B cell (primary cell): ENCODE measurements at regions not wholly inside any gene's neighbourhood (a gene's known extent, or its start where the extent isn't known, plus 50 kb on each side); places are given as distances from the start of the nearest gene placed in this dataset.

ENCODE experiments used
- ATAC-seq: fragments of 200-7000 bp; cut with Tn5 transposase; one replicate; pipeline ENCODE4 v1.10.0; 2021; ENCODE audit warnings: low read depth, mild to moderate bottlenecking, moderate number of reproducible peaks, moderate library complexity
- CTCF ChIA-PET: fragments of 350-600 bp; sonication (Branson Sonifier 250); formaldehyde crosslinking; loops from one replicate; lab custom pipeline; 2021; ENCODE audit warnings: antibody characterized with exemption, inconsistent platforms; lab: Charles Lee
- POLR2A ChIA-PET: fragments of 350-600 bp; sonication (Branson Sonifier 250); formaldehyde crosslinking; loops from one replicate; lab custom pipeline; 2021; ENCODE audit warnings: antibody characterized with exemption; lab: Charles Lee
- DNase-seq: peaks from one replicate; pipeline ENCODE4 v3.0.0; 2013
- H2AFZ ChIP-seq: 2 replicates; pipeline ENCODE4 v1.6.1; 2012; ENCODE audit warnings: mild to moderate bottlenecking, low read depth, low read length; ENCODE audit not compliant: insufficient read depth, poor library complexity, severe bottlenecking
- H3K27ac ChIP-seq, 2 donors: 1 replicate in 1 of 2; 2 replicates in 1 of 2; pipeline ENCODE4 v1.5.1; 2012 to 2013; ENCODE audit warnings: low read length in 2 of 2, mild to moderate bottlenecking in 2 of 2, moderate library complexity in 1 of 2
- H3K27me3 ChIP-seq, 4 experiments: fragments of 200-600 bp in 1 of 4; sonication (generic) in 1 of 4; replicated peaks in 1 of 4; 1 replicate in 2 of 4; 2 replicates in 2 of 4; pipeline versions ENCODE4 v1.6.1 to v1.7.0; 2013 to 2016; ENCODE audit warnings: low read length in 3 of 4, mild to moderate bottlenecking in 2 of 4, mixed read lengths in 1 of 4, moderate library complexity in 1 of 4; ENCODE audit not compliant: insufficient read depth in 4 of 4, control insufficient read depth in 3 of 4; ENCODE audit errors: control extremely low read depth in 1 of 4
- H3K36me3 ChIP-seq, 2 experiments: replicated peaks in 1 of 2; 1 replicate in 1 of 2; 2 replicates in 1 of 2; pipeline versions ENCODE4 v1.6.1 to v1.7.1; 2013; ENCODE audit warnings: low read length in 1 of 2; ENCODE audit not compliant: insufficient read depth in 2 of 2, control insufficient read depth in 1 of 2; ENCODE audit errors: control extremely low read depth in 1 of 2, extremely low read depth in 1 of 2
- H3K4me1 ChIP-seq, 2 donors: fragments of 200-600 bp in 1 of 2; sonication (generic) in 1 of 2; 1 replicate in 1 of 2; 2 replicates in 1 of 2; pipeline versions ENCODE4 v1.5.1 to v1.6.1; 2013 to 2017; ENCODE audit warnings: low read length in 2 of 2; ENCODE audit not compliant: control insufficient read depth in 2 of 2, insufficient read depth in 2 of 2
- H3K4me2 ChIP-seq: replicated peaks from 2 replicates; pipeline ENCODE3; 2012; ENCODE audit warnings: mild to moderate bottlenecking, low read depth, low read length; ENCODE audit not compliant: poor library complexity, severe bottlenecking
- H3K4me3 ChIP-seq, 5 experiments: fragments of 200-600 bp in 1 of 5; sonication (generic) in 1 of 5; 1 replicate in 3 of 5; 2 replicates in 2 of 5; pipeline versions ENCODE4 v1.5.1 to v1.7.0; 2011 to 2016; ENCODE audit warnings: low read length in 4 of 5, mild to moderate bottlenecking in 4 of 5, low read depth in 2 of 5, control low read depth in 1 of 5, moderate library complexity in 1 of 5; ENCODE audit not compliant: insufficient read depth in 1 of 5; ENCODE audit errors: control extremely low read depth in 1 of 5, extremely low read depth in 1 of 5
- H3K79me2 ChIP-seq: fragments of 200-600 bp; sonication (generic); one replicate; pipeline ENCODE4 v1.6.0; 2016; ENCODE audit warnings: low read length; ENCODE audit not compliant: control insufficient read depth, insufficient read depth
- H3K9ac ChIP-seq: fragments of 200-600 bp; sonication (generic); 2 replicates; pipeline ENCODE4 v1.6.1; 2017; ENCODE audit warnings: mild to moderate bottlenecking, low read length, moderate library complexity
- H3K9me3 ChIP-seq, 3 donors: one replicate each; pipeline versions ENCODE4 v1.6.1 to v1.7.1; 2013; ENCODE audit warnings: low read length in 2 of 3; ENCODE audit not compliant: control insufficient read depth in 2 of 3, insufficient read depth in 1 of 3; ENCODE audit errors: control extremely low read depth in 1 of 3
- H4K20me1 ChIP-seq: 2 replicates; pipeline ENCODE4 v1.6.0; 2012; ENCODE audit warnings: mild to moderate bottlenecking, low read length; ENCODE audit not compliant: insufficient read depth, control insufficient read depth, poor library complexity, severe bottlenecking
- H3K27ac Mint-ChIP-seq: one replicate; pipeline ENCODE4 v1.8.0; 2021; ENCODE audit warnings: mixed read lengths
- H3K27me3 Mint-ChIP-seq: one replicate; pipeline ENCODE4 v1.8.0; 2021; ENCODE audit warnings: mixed read lengths
- H3K4me1 Mint-ChIP-seq: one replicate; pipeline ENCODE4 v1.8.0; 2021; ENCODE audit warnings: mixed read lengths
- H3K4me3 Mint-ChIP-seq: one replicate; pipeline ENCODE4 v1.8.0; 2021; ENCODE audit warnings: mixed read lengths
- H3K9me3 Mint-ChIP-seq: one replicate; pipeline ENCODE4 v1.8.0; 2022; ENCODE audit warnings: mixed read lengths; ENCODE audit not compliant: insufficient read depth
- EZH2 ChIP-seq: IDR thresholded peaks from 2 replicates; pipeline ENCODE4 v1.6.1; 2012; ENCODE audit warnings: borderline replicate concordance, low read depth, mild to moderate bottlenecking, moderate library complexity, low read length; ENCODE audit not compliant: insufficient read depth, poor library complexity, severe bottlenecking
- WGBS: methylation state at CpG from one replicate; pipeline ENCODE4 v1.1.5; 2013; ENCODE audit warnings: missing lambda C conversion rate; ENCODE audit not compliant: insufficient coverage; 5-methylcytosine and 5-hydroxymethylcytosine counted together
- intact Hi-C: fragments of 100-400 bp; cut with micrococcal nuclease; formaldehyde crosslinking; loops from one replicate; pipeline ENCODE4 v1.10.0; 2022
- TF ChIP-seq, protein P1 (sequence below): fragments of 200-600 bp; IDR thresholded peaks from one replicate; pipeline ENCODE4 v1.8.0; 2022; ENCODE audit warnings: antibody characterized with exemption, mild to moderate bottlenecking

DNA sequence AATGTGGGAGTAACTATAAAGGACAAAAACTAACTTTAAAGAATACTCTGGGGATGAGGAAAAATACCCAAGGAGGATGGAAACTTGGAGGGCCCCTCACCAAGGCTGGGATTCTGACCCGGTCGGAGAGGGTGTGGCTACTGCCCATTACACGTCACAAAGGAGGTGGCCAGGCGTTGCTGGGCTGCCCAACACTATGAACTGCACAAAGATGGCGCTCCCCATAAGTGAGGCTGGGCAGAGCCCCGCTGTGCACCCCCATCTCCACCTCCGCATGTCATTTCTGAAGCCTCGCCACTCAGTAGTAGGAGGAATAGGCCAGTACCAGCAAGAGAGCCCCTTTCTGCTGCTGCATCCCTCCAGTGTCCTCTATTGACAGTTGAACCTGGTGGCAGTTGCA lies 290.1 kb upstream of the ZNF32 start:
- H3K4me3 Mint-ChIP-seq: no peak overlapping the region
- H3K4me2 ChIP-seq: no peak overlapping the region
- intact Hi-C loops: no loop called here
- no peaks in the 10 kb centered on the region for H3K79me2 ChIP-seq
- H3K27ac Mint-ChIP-seq: no peak overlapping the region
- H4K20me1 ChIP-seq: no peaks in the 10 kb centered on the region
- ATAC-seq (no peak), DNase-seq (no peak)
- H3K27ac ChIP-seq: no peak overlapping the region
- H3K4me1 ChIP-seq: peaks cover 1 to 4% of the 10 kb centered on the region in 2 donors
- H3K9me3 ChIP-seq: peaks cover 0 to 6% (median 0%) of the 10 kb centered on the region in 3 donors
- ChIA-PET CTCF (no interaction called here), POLR2A (no interaction called here)
- peaks cover 15% of the 10 kb centered on the region for H3K27me3 Mint-ChIP-seq
- H3K9ac ChIP-seq: no peak overlapping the region
- WGBS: 85% methylated on average over 8 of the region's 8 CpGs
- no peak overlapping the region for H2AFZ ChIP-seq
- H3K36me3 ChIP-seq: no peaks in the 10 kb centered on the region
- TF ChIP-seq EZH2: no peak
- TF ChIP-seq, protein P1, sequence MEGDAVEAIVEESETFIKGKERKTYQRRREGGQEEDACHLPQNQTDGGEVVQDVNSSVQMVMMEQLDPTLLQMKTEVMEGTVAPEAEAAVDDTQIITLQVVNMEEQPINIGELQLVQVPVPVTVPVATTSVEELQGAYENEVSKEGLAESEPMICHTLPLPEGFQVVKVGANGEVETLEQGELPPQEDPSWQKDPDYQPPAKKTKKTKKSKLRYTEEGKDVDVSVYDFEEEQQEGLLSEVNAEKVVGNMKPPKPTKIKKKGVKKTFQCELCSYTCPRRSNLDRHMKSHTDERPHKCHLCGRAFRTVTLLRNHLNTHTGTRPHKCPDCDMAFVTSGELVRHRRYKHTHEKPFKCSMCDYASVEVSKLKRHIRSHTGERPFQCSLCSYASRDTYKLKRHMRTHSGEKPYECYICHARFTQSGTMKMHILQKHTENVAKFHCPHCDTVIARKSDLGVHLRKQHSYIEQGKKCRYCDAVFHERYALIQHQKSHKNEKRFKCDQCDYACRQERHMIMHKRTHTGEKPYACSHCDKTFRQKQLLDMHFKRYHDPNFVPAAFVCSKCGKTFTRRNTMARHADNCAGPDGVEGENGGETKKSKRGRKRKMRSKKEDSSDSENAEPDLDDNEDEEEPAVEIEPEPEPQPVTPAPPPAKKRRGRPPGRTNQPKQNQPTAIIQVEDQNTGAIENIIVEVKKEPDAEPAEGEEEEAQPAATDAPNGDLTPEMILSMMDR: no peak
- no peaks in the 10 kb centered on the region for H3K9me3 Mint-ChIP-seq
- peaks cover 5% of the 10 kb centered on the region for H3K4me1 Mint-ChIP-seq
- H3K27me3 ChIP-seq: no peaks in the 10 kb centered on the region
- no peak overlapping the region for H3K4me3 ChIP-seq

DNA sequence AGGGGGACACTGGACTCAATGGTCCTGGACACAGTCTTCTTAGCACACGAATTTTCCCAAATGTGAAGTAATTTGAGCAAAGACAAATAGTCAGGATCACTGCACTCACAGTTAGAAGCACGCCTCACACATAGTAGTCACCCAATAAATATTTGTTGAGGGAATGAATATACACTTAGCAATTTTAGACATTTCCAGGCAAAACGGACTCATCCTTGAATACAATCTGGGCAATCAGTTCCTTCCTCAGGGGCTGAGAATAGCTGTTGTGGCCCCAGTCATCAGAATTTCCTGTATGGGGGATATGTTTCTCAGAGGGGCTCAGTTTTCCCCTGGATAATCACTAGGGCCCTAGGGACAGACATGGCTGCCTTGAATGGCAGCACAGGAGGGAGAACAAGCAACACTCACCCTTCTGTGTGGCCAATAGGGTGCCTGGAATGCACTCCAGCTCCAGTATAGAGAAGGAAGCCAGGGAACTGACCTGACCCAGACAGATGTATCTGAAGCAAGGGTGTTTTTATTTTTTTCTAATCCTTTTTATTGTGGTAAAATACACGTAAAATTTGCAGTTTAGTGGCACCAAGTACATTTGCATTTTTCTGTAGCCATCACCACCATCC lies 282.7 kb upstream of the ZNF32 start:
- Histone ChIP-seq H3K4me3 (no peak overlapping the region), H2AFZ (no peak overlapping the region), H3K27me3 (no peaks in the 10 kb centered on the region), H3K4me1 (no peaks in the 10 kb centered on the region), H4K20me1 (no peaks in the 10 kb centered on the region), H3K9me3 (peaks cover 0 to 11% (median 0%) of the 10 kb centered on the region in 3 donors), H3K27ac (no peak overlapping the region), H3K9ac (no peak overlapping the region), H3K36me3 (no peaks in the 10 kb centered on the region), H3K79me2 (no peaks in the 10 kb centered on the region), H3K4me2 (no peak overlapping the region)
- Mint-ChIP-seq H3K9me3 (no peaks in the 10 kb centered on the region), H3K27ac (no peak overlapping the region), H3K4me1 (no peaks in the 10 kb centered on the region), H3K4me3 (no peak overlapping the region), H3K27me3 (peaks cover 10% of the 10 kb centered on the region)
- ChIA-PET POLR2A (no interaction called here), CTCF (no interaction called here)
- ATAC-seq (no peak), DNase-seq (no peak)
- TF ChIP-seq, protein P1: no peak
- TF ChIP-seq EZH2: no peak
- intact Hi-C loops: no loop called here
- WGBS: 100% methylated on average over 1 of the region's 4 CpGs
